RWPE1 (cell line): ENCODE measurements at regions not wholly inside any gene's neighbourhood (a gene's known extent, or its start where the extent isn't known, plus 50 kb on each side); places are given as distances from the start of the nearest gene placed in this dataset.

Experiments
- CTCF ChIA-PET: fragments of 350-600 bp; sonication (Branson Sonifier 250); formaldehyde crosslinking; extraction: SDS; loops from one replicate; lab custom pipeline; 2021; lab: Yijun Ruan, JAX
- POLR2A ChIA-PET: fragments of 400-600 bp; formaldehyde crosslinking; extraction: SDS; loops from one replicate; lab custom pipeline; 2020; ENCODE audit warnings: antibody characterized with exemption; ENCODE audit not compliant: low non-redundant PET; lab: Yijun Ruan, JAX
- DNase-seq: peaks from one replicate; pipeline ENCODE4 v3.0.0; 2012; ENCODE audit warnings: low spot score
- H3K27ac ChIP-seq: fragments of 450-650 bp; 2 replicates; pipeline ENCODE4 v1.5.1; 2017
- TF ChIP-seq, protein P1 (sequence below): fragments of 450-650 bp; conservative IDR thresholded peaks from 2 replicates; pipeline ENCODE4 v1.5.1; 2017; ENCODE audit warnings: low read depth, mild to moderate bottlenecking

DNA sequence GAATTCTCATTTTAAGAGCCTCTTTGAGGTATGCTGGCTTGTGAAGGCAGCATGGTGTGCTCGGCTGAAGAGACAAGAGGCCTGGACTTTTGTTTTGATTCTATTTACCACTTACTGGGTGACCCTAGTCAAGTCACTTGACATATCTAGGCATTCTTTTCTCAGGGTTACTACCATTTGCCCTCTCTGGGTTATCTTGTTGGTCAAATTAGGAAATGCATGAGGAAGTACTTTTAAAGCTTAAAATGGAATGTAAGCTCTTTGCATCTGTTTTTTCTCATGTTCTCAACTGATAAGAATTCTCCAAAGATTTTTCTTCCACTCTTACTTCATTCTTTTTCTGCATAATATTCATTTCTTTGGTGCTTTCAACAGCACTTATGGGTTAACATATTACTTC lies 173.1 kb downstream of the PLK2 start:
- no peak overlapping the region for H3K27ac ChIP-seq
- TF ChIP-seq, protein P1, sequence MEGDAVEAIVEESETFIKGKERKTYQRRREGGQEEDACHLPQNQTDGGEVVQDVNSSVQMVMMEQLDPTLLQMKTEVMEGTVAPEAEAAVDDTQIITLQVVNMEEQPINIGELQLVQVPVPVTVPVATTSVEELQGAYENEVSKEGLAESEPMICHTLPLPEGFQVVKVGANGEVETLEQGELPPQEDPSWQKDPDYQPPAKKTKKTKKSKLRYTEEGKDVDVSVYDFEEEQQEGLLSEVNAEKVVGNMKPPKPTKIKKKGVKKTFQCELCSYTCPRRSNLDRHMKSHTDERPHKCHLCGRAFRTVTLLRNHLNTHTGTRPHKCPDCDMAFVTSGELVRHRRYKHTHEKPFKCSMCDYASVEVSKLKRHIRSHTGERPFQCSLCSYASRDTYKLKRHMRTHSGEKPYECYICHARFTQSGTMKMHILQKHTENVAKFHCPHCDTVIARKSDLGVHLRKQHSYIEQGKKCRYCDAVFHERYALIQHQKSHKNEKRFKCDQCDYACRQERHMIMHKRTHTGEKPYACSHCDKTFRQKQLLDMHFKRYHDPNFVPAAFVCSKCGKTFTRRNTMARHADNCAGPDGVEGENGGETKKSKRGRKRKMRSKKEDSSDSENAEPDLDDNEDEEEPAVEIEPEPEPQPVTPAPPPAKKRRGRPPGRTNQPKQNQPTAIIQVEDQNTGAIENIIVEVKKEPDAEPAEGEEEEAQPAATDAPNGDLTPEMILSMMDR: no peak
- no peak for DNase-seq
- ChIA-PET CTCF (no interaction called here), POLR2A (interaction anchor here (0.6 kb wide), 1 partner anchor 169 kb away, joined by 3 read pairs; no protein-coding TSS in a partner anchor)

DNA sequence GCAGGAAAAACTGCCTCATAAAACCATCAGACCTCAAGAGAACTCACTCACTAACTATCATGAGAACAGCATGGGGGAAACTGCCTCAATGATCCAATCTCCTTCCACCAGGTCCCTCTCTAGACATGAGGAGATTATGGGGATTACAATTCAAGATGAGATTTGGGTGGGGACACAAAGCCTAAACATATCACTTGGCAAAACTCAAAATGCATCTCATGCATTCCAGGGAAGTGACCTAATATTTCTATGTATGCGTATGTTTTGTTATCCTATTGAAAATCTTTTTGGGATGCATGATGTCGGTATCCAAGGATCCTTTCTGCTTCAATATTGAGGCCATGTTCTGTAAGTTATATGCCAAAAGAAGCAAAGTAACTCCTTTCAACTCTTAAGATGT lies 174.0 kb downstream of the PLK2 start:
- no peak overlapping the region for H3K27ac ChIP-seq
- no peak for DNase-seq
- POLR2A ChIA-PET: no interaction called here
- CTCF ChIA-PET: no interaction called here
- TF ChIP-seq, protein P1: no peak

DNA sequence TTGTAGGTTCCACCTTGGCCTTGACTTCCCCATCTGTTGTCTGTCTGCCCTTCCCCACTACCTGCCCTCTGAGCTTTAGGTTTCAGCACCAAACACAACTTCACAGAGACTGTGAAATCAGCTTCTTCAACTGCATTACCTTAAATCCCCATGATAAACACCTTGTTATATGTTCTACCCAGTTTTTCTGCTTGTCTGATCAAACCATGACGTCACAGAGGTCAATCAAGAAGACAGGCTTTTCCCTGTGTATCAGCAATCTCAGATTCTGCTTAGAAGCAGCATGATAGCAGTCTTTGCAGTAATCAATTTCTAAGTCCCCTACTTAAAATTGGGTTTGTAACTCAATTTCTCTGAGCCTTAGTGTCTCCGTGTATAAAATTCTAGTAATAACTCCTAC lies 175.0 kb downstream of the PLK2 start:
- CTCF ChIA-PET: no interaction called here
- POLR2A ChIA-PET: no interaction called here
- no peak overlapping the region for H3K27ac ChIP-seq
- TF ChIP-seq, protein P1: no peak
- DNase-seq: no peak

- POLR2A ChIA-PET: no interaction called here
- CTCF ChIA-PET: interaction anchor here (1.2 kb wide), 1 partner anchor 180 kb away, joined by 3 read pairs; no protein-coding TSS in a partner anchor
- no peak overlapping the region for H3K27ac ChIP-seq
- TF ChIP-seq, protein P1: no peak
- no peak for DNase-seq
Observed at GRCh38 chr5:58281189-58281588, 178.7 kb downstream of the PLK2 start.

DNA sequence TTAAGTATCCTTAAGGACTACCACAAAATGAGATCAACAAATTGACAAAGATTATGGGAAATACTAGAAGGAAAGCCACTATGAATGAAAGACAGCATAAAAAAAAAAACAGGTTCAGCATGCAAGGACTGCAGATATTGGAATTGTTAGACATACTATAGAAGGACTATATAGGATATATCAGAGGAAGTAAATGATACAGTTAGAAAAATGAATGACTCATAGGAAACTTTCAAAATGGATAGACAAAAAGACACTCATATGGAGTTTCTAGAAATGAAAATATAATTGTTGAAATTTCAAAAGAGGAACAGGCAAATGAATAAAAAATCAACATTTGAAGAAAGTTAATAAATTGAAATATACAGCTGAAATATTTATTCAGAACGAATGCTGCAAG lies 180.6 kb downstream of the PLK2 start:
- no peak for DNase-seq
- ChIA-PET CTCF (interaction anchor here (0.6 kb wide), 1 partner anchor 115 kb away, joined by 4 read pairs; no protein-coding TSS in a partner anchor), POLR2A (no interaction called here)
- TF ChIP-seq, protein P1: no peak
- no peak overlapping the region for H3K27ac ChIP-seq

GRCh38 chr5:58276431-58276830 lies 183.5 kb downstream of the PLK2 start:
- ChIA-PET CTCF (no interaction called here), POLR2A (no interaction called here)
- TF ChIP-seq, protein P1: no peak
- no peak for DNase-seq
- no peak overlapping the region for H3K27ac ChIP-seq
